ENCODE measurements at regions not wholly inside any gene's neighbourhood (a gene's known extent, or its start where the extent isn't known, plus 50 kb on each side); places are given as distances from the start of the nearest gene placed in this dataset.

DNA sequence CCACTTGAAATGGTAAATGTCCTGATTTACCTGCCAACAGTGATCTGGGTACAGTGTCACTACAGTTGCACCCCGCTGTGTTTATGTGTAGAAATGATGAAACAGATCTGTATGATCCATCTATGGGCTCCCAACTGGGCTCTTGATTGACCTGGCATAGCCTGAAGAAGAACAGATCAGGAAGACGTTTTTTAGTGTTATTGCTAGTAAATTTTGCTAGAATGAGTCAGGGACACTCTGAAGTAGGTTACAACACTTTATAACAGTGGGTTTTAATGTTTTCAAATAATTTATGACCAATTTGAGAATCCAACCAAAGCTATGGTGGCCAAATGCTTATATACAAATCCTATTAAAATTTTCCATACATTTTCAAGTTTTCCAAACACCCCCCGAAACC is 110.3 kb downstream of the DKK1 start:
- Mint-ChIP-seq H3K4me1 (ENCODE audit: unreplicated experiment) (no peaks in the 10 kb centered on the region), H3K36me3 (no peaks in the 10 kb centered on the region), H3K27me3 (no peaks in the 10 kb centered on the region), H3K9me3 (no peaks in the 10 kb centered on the region), H3K4me3 (no peak overlapping the region), H3K27ac (no peak overlapping the region)
- DNase-seq (ENCODE audit: extremely low spot score, unreplicated experiment) = no peak
- TF ChIP-seq, protein P1, sequence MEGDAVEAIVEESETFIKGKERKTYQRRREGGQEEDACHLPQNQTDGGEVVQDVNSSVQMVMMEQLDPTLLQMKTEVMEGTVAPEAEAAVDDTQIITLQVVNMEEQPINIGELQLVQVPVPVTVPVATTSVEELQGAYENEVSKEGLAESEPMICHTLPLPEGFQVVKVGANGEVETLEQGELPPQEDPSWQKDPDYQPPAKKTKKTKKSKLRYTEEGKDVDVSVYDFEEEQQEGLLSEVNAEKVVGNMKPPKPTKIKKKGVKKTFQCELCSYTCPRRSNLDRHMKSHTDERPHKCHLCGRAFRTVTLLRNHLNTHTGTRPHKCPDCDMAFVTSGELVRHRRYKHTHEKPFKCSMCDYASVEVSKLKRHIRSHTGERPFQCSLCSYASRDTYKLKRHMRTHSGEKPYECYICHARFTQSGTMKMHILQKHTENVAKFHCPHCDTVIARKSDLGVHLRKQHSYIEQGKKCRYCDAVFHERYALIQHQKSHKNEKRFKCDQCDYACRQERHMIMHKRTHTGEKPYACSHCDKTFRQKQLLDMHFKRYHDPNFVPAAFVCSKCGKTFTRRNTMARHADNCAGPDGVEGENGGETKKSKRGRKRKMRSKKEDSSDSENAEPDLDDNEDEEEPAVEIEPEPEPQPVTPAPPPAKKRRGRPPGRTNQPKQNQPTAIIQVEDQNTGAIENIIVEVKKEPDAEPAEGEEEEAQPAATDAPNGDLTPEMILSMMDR (conservative IDR thresholded peaks at IDR 0.05) = no peak

DNA sequence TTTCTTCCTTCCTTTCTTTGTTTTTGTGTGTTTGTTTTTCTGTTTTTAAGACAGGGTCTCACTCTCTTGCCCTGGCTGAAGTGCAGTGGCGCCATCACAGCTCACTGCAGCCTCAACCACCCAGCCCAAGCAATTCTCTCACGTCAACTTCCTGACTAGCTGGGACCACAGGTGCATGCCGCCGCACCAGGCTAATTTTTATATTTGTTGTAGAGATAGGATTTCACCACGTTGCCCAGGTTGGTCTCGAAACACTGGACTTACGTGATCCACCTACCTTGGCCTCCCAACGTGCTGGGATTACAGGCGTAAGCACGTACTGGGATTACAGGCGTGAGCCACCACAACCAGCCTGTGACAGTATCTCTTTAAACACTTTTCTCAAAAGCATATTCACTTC is 120.7 kb downstream of the DKK1 start:
- Mint-ChIP-seq H3K9me3 (no peaks in the 10 kb centered on the region), H3K4me1 (ENCODE audit: unreplicated experiment) (no peaks in the 10 kb centered on the region), H3K4me3 (no peak overlapping the region), H3K27ac (no peak overlapping the region), H3K36me3 (no peaks in the 10 kb centered on the region), H3K27me3 (no peaks in the 10 kb centered on the region)
- TF ChIP-seq, protein P1 (conservative IDR thresholded peaks at IDR 0.05) = no peak
- no peak for DNase-seq (ENCODE audit: extremely low spot score, unreplicated experiment)

DNA sequence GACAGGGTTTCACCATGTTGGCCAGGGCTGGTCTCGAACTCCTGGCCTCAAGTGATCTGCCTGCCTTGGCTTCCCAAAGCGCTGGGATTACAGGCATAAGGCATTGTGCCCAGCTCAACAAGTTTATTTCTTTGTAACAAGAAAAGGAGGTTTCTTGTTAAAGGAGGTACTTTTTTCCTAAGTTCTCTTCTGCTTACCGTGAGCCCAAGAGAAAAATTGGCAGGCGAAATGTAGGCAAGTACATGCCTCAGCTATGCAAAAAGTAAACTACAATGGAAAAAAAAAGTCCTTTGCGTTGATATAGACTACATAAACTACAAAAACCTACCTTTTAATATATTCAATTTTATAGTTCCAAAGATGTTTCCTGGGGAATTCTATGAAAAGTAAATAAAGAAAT is 122.6 kb downstream of the DKK1 start:
- Mint-ChIP-seq H3K9me3 (no peaks in the 10 kb centered on the region), H3K4me3 (no peak overlapping the region), H3K27me3 (no peaks in the 10 kb centered on the region), H3K36me3 (no peaks in the 10 kb centered on the region), H3K27ac (no peak overlapping the region), H3K4me1 (ENCODE audit: unreplicated experiment) (no peaks in the 10 kb centered on the region)
- TF ChIP-seq, protein P1 (conservative IDR thresholded peaks at IDR 0.05) = no peak
- DNase-seq (ENCODE audit: extremely low spot score, unreplicated experiment) = no peak

DNA sequence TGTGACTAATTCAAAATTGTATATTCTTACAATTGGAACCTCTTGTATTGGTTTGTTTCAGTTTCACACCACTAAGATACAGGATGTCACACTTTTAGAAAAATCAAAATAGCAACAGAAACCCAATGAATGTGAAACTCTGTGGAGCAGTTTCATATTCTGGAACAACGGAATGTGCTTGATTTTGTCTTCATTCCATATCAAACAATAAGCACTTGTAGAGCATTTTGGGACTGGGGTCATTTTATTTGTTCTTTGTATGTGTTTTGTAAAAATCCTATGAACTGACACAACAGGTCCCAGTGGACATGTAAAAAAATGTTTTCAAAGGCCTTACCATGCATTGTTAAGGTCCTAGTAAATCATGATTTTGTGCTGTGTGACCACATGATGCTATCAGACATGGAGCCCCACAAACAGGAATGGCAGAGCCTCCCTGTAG is 123.1 kb downstream of the DKK1 start:
- Mint-ChIP-seq H3K27me3 (no peaks in the 10 kb centered on the region), H3K27ac (no peak overlapping the region), H3K9me3 (no peaks in the 10 kb centered on the region), H3K36me3 (no peaks in the 10 kb centered on the region), H3K4me3 (no peak overlapping the region), H3K4me1 (ENCODE audit: unreplicated experiment) (no peaks in the 10 kb centered on the region)
- TF ChIP-seq, protein P1 (conservative IDR thresholded peaks at IDR 0.05) = no peak
- no peak for DNase-seq (ENCODE audit: extremely low spot score, unreplicated experiment)

DNA sequence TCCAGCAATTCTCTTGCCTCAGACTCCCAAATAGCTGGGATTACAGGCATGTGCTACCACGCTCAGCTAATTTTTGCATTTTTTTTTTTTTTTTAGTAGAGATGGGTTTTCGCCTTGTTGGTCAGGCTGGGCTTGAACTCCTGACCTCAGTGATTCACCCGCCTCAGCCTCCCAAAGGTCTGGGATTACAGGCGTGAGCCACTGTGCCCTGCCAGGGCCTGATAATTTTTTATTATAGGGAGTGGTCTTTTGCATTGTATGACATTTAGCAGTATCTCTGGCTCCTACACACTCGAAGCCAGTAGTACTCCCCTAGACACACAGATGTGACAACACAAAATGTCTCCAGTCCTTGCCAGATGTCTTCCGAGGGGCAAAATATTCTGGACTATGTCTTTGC is 124.0 kb downstream of the DKK1 start:
- Mint-ChIP-seq H3K4me3 (no peak overlapping the region), H3K27me3 (no peaks in the 10 kb centered on the region), H3K4me1 (ENCODE audit: unreplicated experiment) (no peaks in the 10 kb centered on the region), H3K27ac (no peak overlapping the region), H3K9me3 (no peaks in the 10 kb centered on the region), H3K36me3 (no peaks in the 10 kb centered on the region)
- no peak for DNase-seq (ENCODE audit: extremely low spot score, unreplicated experiment)
- TF ChIP-seq, protein P1 (conservative IDR thresholded peaks at IDR 0.05) = no peak

All from type B pancreatic cell (in vitro differentiated cells).